Caki2 (cell line): ENCODE measurements at regions not wholly inside any gene's neighbourhood (a gene's known extent, or its start where the extent isn't known, plus 50 kb on each side); places are given as distances from the start of the nearest gene placed in this dataset.
A peak's percentile ranks its signal among the peaks of the same experiment; 100 is the strongest.
"Not testable (repeated sequence)": the region's sequence is repeated elsewhere in the genome, so short reads cannot be mapped to it uniquely, and the experiment has no call there.

Experiments used
- DNase-seq: peaks from one replicate; pipeline ENCODE4 v3.0.0-alpha.2; 2015; ENCODE audit warnings: low read depth
- in situ Hi-C: cut with HindIII; loops from 2 replicates; pipeline ENCODE4 v1.10.0; 2016; ENCODE audit warnings: low sequenced_read_pairs, low pct_unique_long_range_greater_than_20kb, mixed read lengths

DNA sequence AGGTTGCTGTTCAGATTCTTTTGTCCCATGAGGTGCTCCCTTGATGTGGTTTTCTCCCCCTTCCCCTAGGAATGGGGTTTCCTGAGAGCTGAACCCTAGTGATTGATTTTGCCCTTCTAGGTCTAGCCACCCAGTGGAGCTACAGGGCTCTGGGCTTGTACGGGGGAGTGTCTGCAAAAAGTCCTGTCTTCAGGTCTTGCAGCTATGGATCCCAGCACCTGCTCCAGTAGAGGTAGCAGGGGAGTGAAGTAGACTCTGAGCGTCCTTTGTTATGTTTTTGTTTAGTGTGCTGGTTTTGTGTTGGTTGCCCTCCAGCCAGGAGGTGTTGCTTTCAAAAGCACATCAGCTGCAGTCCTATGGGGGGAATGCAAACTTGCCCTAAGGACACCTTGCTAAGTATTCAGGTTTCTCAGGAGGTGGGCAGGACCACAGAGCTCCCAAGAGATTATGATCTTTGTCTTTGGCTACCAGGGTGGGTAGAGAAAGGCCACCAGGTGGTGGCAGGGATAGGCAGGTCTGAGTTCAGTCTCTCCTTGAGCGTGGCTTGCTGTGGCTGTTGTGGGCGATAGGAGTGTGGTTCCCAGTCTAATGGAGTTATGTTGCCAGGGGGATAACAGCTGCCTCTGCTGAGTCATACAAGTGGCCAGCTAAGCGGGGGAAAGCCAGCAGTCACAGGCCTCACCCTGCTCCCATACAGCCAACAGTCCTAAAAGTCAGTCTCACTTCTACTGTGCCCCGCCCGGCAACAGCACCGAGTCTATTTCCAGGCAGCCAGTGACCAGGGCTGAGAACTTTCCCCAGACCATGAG, 92.4 kb upstream of the JCAD start:
- peak; percentile 86 for DNase-seq
- in situ Hi-C loops: no loop called here

DNA sequence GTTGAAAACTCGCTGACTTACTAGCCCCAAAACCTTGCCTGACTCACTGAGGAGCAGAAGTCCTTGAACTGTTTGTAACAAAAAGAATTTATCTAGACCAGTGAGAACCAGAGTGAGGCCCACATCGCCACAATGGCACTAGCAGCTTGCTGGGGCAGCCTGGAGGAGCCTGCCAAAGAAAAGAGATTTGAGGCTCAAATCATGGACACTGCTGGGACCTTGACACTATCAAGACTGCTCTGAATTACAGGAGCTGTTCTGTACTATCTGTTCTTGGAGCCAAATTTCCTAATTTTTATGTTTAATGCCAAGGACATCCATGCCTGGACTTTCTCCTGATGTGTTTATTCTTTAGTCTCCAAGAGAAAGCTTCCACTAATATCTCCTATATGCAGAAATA, 82.0 kb upstream of the JCAD start:
- in situ Hi-C loops: no loop called here
- DNase-seq: no peak

DNA sequence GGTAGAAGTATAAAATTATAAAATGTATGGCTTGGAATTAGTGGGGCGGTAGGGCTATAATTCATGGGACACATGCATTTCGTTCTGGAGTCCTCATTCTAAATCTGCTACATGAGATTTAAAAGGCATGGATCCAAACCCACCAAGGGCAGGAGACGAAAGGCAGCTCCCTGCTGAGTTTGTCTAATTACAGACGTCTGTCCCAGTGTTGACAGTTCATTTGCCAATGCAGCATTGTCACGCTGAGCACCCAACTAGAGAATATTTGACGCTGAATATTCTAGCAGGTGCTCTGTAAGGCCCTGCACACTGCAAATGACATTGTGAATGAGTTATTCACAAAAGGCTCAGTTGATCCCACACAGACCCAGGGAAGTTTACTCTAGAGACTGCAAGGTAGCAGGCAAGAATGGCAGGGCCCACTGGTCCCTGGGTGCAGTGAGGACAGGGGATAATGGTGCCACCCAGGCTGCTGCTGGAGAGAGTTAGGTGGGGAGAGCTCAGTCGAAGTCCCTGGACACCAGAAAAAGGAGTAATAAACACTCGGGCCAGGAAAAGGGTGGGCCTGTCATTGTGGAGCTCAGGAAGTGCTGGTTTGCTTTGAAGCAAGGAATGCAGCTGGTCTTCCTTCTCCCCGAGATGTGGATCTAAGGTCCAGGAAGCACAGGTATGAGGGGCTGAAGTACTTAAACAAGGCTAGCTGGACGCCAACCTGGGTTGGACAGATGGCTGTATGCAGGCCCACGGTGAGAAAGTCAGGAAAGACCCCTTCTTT, 75.0 kb upstream of the JCAD start:
- DNase-seq: no peak
- in situ Hi-C loops: no loop called here

DNA sequence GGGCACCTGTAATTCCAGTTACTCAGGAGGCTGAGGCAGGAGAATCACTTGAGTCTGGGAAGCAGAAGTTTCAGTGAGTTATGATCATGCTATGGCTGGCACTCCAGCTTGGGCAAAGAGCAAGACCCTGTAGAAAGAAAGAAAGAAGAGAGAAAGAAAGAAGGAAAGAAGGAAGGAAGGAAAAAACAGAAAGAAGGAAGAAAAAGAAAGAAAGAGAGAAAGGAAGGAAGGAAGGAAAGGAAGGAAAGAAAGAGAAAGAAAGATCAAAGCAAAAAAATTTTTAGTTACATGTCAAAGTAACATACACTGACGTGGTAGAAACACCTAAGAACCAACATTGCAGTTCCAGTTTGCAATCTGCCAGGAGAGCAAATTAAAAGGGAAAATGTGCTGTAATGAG, 73.8 kb upstream of the JCAD start:
- in situ Hi-C loops: no loop called here
- DNase-seq: no peak

DNA sequence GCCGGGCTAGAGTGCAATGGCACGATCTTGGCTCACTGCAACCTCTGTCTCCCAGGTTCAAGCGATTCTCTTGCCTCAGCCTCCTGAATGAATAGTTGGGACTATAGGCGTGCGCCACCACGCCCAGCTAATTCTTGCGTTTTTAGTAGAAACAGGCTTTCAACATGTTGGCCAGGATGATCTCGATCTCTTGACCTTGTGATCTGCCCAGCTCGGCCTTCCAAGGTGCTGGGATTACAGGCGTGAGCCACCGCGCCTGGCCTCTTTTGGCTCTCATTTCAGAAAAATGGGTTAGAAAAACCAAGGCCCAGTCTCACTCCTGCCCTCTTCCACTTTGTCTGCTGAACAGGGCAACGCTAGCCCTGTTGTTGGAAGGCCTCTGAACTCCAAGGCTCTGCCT, 72.0 kb upstream of the JCAD start:
- not testable (repeated sequence) for DNase-seq

DNA sequence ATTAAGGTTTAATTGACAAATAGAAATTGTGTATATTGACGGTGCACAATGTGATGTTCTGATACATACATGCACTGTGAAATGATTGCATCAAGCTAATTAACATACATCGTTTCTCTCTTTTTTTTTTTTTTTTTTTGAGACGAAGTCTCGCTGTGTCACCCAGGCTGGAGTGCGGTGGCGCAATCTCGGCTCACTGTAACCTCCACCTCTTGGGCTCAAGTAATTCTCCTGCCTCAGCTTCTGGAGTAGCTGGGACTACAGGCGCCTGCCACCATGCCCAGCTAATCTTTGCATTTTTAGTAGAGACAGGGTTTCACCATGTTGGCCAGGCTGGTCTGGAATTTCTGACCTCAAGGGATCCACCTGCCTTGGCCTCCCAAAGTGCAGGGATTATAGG, 69.9 kb upstream of the JCAD start:
- in situ Hi-C loops, DNase-seq: not testable (repeated sequence)

More for the DNA sequence above, 72.0 kb upstream of the JCAD start:
- in situ Hi-C loops: not testable (repeated sequence)

DNA sequence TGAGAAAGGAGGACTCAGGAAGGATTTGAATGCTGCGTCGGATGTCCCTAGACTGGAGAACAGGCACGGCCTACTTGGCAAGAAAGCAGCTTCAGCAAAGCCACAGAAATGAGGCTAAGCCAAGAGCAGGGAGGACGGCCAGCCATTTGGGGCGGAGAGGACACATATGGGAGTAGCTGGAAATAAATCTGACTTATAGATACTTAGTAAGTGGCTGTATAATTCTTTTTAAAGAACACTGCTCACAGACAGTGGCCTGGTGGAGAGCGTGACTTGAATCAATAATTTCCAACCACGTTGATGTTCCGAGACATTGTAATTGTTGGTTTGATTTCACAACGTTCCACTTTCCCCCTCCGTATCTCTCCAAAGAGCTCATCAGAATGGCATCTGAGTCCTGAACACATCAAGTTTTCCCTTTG, 67.7 kb upstream of the JCAD start:
- in situ Hi-C loops: no loop called here
- no peak for DNase-seq

DNA sequence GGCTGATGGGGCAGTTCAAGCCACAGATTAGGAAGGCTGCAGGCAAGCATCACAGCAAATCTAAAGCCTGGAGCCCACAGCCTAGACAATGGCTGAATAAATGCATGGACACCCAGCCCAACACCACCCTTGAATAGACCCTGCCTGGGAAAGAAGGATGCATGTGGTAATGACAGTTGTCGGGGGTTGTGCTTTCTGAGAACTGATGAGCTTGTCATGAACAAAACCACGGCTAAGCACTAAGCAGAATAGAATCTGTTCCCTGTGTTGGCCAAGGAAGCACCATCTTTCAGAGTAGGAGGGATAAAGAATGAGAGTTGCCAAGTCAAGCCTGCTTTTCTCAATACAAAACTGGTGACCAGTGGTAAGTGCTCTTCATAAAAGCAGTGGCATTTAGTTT, 66.1 kb upstream of the JCAD start:
- no peak for DNase-seq
- in situ Hi-C loops: no loop called here

DNA sequence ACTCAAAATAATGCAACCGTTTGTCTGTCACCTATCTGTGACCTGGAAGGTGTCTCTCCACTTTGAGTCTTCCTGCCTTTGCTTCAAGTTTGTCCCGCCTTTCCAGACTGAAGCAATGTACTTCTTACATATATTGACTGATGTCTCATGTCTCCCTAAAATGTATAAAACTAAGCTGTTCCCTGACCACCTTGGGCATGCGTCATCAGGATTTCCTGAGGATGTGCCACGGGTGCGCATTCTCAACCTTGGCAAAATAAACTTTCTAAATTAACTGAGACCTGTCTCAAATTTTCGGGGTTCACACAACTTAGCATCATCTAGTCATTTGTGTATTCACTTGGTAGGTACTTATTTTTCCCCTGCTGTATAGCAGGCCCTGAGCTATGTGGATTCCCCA, 65.3 kb upstream of the JCAD start:
- no peak for DNase-seq
- in situ Hi-C loops: no loop called here

DNA sequence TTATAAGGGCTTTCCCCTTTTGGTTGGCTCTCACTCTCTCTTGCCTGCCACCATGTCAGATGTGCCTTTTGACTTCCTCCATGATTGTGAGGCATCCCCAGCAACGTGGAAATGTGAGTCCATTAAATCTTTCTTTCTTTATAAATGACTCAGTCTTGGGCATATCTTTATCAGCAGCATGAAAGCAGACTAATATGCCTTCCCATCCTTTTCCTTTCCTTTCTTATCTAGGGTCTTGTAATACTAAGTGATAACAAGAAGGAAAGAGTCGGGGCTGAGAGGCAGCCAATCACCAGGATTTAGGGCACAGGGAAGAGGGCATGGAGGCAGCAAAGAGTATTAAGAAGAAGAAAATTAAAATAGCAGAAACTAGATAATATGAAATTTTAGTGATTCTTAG, 62.0 kb upstream of the JCAD start:
- in situ Hi-C loops: no loop called here
- DNase-seq: no peak

DNA sequence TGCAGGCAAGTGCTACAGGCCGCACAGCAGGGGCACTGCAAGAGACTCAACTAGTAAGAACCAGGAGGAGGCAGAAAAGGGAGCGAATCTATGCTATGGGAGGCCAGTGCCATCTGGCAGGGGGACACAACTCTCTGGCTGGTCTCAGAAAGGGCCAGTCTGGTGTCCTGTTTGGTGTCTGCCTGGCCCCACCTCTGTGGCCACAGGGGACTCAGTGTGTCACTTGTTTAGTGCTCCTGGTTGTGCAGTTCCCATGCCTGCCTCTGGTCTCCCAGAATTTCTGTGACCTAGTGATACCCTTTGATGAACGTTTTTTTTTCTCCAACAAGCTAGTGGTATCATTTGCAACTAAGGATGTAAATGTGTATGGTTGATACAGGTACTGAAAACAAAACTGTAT, 59.2 kb upstream of the JCAD start:
- no peak for DNase-seq
- in situ Hi-C loops: no loop called here

DNA sequence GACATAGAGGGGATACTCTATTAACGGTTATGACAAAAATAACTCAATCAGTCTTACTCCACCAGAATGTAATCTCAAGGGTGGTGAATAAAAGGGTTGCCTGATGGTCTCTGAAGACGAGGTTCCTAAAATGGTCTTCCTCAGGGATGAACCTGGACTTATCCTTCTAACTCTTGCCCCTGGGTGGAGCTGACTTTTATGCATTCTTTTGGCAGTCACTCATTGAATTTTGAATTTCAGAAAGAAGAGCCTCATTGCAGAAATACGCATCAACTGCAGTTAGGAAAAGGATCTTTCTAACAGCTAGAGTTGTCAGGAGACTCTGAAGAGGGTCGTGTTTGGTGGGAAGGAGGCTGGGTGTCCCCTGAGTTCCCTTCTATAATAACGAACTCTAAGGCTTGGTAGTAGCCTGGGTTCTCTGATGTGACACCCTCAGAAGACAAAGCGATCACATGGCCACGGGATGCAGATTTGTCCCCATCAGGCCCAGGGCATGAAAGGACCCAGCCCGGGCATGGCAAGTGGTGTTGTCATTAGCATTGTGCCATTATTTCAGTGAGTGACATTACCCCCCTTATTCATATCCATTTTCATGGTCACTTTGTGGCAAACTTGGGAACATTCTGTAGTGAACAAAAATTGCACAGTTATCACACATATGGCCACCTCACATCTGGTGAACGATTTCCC, 58.6 kb upstream of the JCAD start:
- in situ Hi-C loops: no loop called here
- DNase-seq: no peak

DNA sequence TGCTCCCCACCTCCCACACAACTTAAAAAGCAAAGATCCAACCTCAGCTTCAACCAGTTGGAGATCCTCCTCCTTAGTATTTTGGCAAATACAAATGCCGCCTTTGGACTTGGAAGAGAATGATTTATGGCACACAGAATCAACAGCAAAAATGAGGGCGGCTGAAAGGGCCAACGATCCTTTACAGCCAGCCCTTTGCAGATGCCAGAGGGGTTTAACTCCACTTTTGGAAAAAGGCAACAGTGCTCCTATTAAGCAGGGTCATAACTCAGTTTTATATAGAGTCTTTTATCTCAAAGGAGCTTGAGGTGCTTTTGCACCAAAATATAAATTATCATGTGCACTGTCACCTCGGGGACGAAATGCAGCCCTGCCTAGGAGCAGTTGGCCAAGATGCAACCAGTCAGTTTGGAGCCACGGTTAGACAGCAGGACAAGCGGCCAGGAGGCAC, 56.7 kb upstream of the JCAD start:
- in situ Hi-C loops: no loop called here
- no peak for DNase-seq

DNA sequence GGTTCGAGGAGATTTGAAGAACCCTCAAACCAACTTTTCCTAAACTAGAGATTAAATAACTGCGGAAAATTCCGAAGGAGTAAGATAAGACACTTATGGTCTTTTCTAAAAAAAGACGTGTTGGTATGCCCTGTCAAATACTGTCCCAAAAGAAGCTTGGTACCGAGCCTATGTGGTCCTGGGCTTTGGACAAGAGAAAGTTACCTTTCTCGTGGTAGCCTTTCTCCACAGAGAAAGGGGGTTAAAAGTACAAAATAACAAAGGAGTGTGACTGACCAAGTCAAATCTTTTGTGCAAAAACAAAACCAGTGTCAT, 56.2 kb upstream of the JCAD start:
- DNase-seq: no peak
- in situ Hi-C loops: no loop called here

DNA sequence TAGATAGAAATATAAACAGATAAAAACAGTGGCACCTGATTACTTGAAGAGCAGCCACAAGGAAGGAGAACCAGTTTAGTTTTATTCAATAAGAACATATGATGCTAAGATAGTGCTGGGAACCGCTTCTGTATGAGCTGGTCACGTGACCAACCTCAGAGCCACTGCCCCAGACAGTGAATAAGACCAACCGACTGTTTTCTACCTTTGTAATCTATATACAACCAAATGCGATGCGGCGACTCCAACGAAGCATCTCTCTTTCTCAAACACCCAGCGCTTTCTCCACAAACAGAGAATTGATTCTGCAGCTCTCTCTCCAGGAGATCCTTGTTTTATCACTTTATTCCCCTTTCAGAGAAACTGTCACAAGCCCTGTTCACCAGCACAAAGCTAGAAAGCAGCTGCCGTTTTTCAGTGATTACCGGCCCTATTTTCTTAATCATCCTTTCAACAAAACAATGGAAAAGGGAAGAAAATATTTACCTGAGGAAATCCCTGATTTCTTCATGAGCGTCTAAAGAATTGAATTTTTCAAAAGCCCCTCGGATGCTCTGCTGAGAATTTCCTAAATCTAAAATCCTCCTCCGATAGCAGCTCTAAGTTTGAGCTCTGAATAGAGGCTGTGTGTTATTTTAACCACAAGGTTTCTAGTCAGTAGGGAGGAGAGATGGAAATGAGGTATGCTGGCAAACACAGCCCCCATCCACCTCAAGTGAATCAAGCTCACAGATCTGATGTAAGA, 55.7 kb upstream of the JCAD start:
- no peak for DNase-seq

DNA sequence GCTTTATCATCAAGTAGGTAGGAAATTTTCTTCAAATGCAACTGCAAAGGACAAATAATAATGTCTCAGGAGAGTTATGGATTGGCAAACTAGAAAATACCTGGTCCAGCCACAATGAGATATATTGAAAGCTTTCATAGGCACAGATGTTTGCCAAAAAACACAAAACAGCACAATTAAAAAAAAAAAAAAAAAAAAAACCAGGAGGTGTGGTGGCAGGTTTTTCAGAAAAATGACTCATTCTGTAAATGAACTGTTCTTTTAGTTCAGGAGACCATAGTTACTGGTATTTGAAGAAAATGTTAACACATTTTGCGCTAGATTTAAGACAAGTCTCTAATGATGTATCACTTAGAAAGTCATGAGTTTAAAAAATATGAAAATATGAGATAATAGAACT, 55.0 kb upstream of the JCAD start:
- DNase-seq: no peak
- in situ Hi-C loops: no loop called here

More for the DNA sequence above, 55.7 kb upstream of the JCAD start:
- in situ Hi-C loops: no loop called here

DNA sequence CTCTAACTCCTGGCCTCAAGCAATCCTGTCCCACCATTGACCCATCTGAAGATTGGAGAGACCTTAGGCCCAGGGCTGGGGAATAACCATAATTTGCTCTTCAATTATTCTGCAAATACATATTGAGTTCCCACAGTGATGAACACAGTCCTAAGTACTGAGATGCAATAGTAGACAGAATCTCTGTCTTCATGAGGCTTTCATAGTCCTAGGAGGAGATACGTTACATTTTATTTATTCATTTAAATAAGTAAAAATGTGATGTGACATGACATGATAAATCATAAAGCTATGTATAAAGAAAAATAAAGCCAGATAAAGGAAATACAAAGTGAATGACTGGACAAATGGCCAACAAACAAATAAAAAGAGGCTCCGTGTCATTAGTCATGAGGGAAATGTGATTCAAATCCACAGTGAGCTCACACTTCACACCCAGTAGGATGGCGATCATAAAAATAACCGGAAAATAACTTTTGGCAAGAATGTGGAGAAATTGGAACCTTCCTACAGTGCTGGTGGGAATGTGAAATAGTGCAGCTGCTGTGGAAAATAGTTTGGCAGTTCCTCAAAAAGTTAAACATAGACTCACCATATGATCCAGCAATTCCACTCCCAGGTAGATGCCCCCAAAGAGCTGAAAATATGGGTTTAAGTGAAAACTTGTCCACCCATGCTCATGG, 52.1 kb upstream of the JCAD start:
- DNase-seq: no peak
- in situ Hi-C loops: no loop called here
